ENCODE measurements at regions not wholly inside any gene's neighbourhood (a gene's known extent, or its start where the extent isn't known, plus 50 kb on each side); places are given as distances from the start of the nearest gene placed in this dataset.

- FAIRE-seq = no peak
Measured at GRCh38 chr1:95427525-95427924, 193.5 kb downstream of the RWDD3 start.

GRCh38 chr1:95431235-95431634, 197.2 kb downstream of the RWDD3 start:
- DNase-seq (ENCODE audit: low spot score) (no peak), FAIRE-seq (no peak)

More at GRCh38 chr1:95427525-95427924, 193.5 kb downstream of the RWDD3 start:
- DNase-seq (ENCODE audit: low spot score) = no peak

GRCh38 chr1:95435611-95436010, 201.6 kb downstream of the RWDD3 start:
- DNase-seq (ENCODE audit: low spot score) = no peak
- no peak for FAIRE-seq

- DNase-seq (ENCODE audit: low spot score) = no peak
- no peak for FAIRE-seq
Measured at GRCh38 chr1:95437011-95437410, 203.0 kb downstream of the RWDD3 start.

GRCh38 chr1:95437781-95438180, 203.8 kb downstream of the RWDD3 start:
- DNase-seq (ENCODE audit: low spot score) (no peak), FAIRE-seq (no peak)

GRCh38 chr1:95438218-95438948, 204.4 kb downstream of the RWDD3 start:
- FAIRE-seq (no peak), DNase-seq (ENCODE audit: low spot score) (no peak)

GRCh38 chr1:95440511-95440910, 206.5 kb downstream of the RWDD3 start:
- FAIRE-seq (no peak), DNase-seq (ENCODE audit: low spot score) (no peak)

GRCh38 chr1:95449516-95449915, 215.5 kb downstream of the RWDD3 start:
- no peak for FAIRE-seq
- DNase-seq (ENCODE audit: low spot score) = no peak

GRCh38 chr1:95451054-95451453, 217.0 kb downstream of the RWDD3 start:
- FAIRE-seq = no peak
- no peak for DNase-seq (ENCODE audit: low spot score)

- DNase-seq (ENCODE audit: low spot score) (no peak), FAIRE-seq (no peak)
Measured at GRCh38 chr1:95451904-95452303, 217.9 kb downstream of the RWDD3 start.

- DNase-seq (ENCODE audit: low spot score) = no peak
- no peak for FAIRE-seq
Measured at GRCh38 chr1:95453053-95453452, 219.0 kb downstream of the RWDD3 start.

- DNase-seq (ENCODE audit: low spot score) (no peak), FAIRE-seq (no peak)
Measured at GRCh38 chr1:95467036-95467435, 233.0 kb downstream of the RWDD3 start.

GRCh38 chr1:95475686-95476457, 241.9 kb downstream of the RWDD3 start:
- FAIRE-seq (no peak), DNase-seq (ENCODE audit: low spot score) (no peak)

GRCh38 chr1:95496307-95496706, 262.3 kb downstream of the RWDD3 start:
- no peak for FAIRE-seq
- no peak for DNase-seq (ENCODE audit: low spot score)

GRCh38 chr1:95496773-95497172, 262.8 kb downstream of the RWDD3 start:
- DNase-seq (ENCODE audit: low spot score) (no peak), FAIRE-seq (no peak)

- FAIRE-seq (no peak), DNase-seq (ENCODE audit: low spot score) (no peak)
Measured at GRCh38 chr1:95497566-95497965, 263.6 kb downstream of the RWDD3 start.

- no peak for DNase-seq (ENCODE audit: low spot score)
- FAIRE-seq = no peak
Measured at GRCh38 chr1:95503278-95504030, 269.4 kb downstream of the RWDD3 start.

GRCh38 chr1:95504321-95504720, 270.3 kb downstream of the RWDD3 start:
- FAIRE-seq = no peak
- DNase-seq (ENCODE audit: low spot score) = no peak

GRCh38 chr1:95506736-95507414, 272.9 kb downstream of the RWDD3 start:
- FAIRE-seq = no peak
- DNase-seq (ENCODE audit: low spot score) = no peak

GRCh38 chr1:95509989-95510388, 276.0 kb downstream of the RWDD3 start:
- no peak for DNase-seq (ENCODE audit: low spot score)
- FAIRE-seq = no peak

- FAIRE-seq (no peak), DNase-seq (ENCODE audit: low spot score) (no peak)
Measured at GRCh38 chr1:95512925-95513324, 278.9 kb downstream of the RWDD3 start.

GRCh38 chr1:95517506-95517905, 283.5 kb downstream of the RWDD3 start:
- DNase-seq (ENCODE audit: low spot score) = no peak
- no peak for FAIRE-seq

Measured in RCC 7860 (cell line).